HepG2 (cell line): ENCODE measurements at regions not wholly inside any gene's neighbourhood (a gene's known extent, or its start where the extent isn't known, plus 50 kb on each side); places are given as distances from the start of the nearest gene placed in this dataset.

Experiments used
- EZH2 ChIP-seq: conservative IDR thresholded peaks from 2 replicates; pipeline ENCODE4 v1.6.1; 2012; ENCODE audit warnings: mild to moderate bottlenecking, low read depth, low read length, moderate library complexity
- MXI1 ChIP-seq: IDR thresholded peaks from 3 replicates; pipeline ENCODE4 v1.6.1; 2012; ENCODE audit warnings: low read depth, low read length, inconsistent platforms, borderline replicate concordance
- ZNF350 ChIP-seq: sonication (generic); formaldehyde crosslinking; IDR thresholded peaks from 2 replicates; pipeline ENCODE4 v1.4.0; 2020; ENCODE audit warnings: mild to moderate bottlenecking, low read depth, missing genetic modification reagents, borderline replicate concordance
- TF ChIP-seq, protein P1 (sequence below): sonication (generic); formaldehyde crosslinking; IDR thresholded peaks from 2 replicates; pipeline ENCODE4 v1.4.0; 2020; ENCODE audit warnings: missing genetic modification reagents

DNA sequence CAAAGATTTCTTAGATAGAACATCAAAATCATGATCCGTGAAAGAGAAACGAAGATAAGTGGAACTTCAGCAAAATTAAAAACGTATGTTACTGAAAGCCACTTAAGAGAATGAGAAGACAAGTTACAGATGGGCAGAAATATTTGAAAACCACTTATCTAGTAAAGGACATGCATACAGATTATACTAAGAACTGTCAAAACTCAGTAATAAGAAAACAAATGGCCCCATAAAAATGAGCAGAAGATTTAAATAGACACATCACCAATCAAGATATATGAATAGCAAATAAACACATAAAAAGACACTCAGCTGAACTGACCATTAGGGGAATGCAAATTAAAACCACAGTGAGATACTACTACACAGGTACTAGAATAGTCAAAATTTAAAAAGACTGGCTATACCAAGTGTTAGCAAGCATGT lies 343.7 kb downstream of the PTEN start:
- TF ChIP-seq ZNF350 (no peak), EZH2 (no peak), MXI1 (no peak)
- TF ChIP-seq, protein P1, sequence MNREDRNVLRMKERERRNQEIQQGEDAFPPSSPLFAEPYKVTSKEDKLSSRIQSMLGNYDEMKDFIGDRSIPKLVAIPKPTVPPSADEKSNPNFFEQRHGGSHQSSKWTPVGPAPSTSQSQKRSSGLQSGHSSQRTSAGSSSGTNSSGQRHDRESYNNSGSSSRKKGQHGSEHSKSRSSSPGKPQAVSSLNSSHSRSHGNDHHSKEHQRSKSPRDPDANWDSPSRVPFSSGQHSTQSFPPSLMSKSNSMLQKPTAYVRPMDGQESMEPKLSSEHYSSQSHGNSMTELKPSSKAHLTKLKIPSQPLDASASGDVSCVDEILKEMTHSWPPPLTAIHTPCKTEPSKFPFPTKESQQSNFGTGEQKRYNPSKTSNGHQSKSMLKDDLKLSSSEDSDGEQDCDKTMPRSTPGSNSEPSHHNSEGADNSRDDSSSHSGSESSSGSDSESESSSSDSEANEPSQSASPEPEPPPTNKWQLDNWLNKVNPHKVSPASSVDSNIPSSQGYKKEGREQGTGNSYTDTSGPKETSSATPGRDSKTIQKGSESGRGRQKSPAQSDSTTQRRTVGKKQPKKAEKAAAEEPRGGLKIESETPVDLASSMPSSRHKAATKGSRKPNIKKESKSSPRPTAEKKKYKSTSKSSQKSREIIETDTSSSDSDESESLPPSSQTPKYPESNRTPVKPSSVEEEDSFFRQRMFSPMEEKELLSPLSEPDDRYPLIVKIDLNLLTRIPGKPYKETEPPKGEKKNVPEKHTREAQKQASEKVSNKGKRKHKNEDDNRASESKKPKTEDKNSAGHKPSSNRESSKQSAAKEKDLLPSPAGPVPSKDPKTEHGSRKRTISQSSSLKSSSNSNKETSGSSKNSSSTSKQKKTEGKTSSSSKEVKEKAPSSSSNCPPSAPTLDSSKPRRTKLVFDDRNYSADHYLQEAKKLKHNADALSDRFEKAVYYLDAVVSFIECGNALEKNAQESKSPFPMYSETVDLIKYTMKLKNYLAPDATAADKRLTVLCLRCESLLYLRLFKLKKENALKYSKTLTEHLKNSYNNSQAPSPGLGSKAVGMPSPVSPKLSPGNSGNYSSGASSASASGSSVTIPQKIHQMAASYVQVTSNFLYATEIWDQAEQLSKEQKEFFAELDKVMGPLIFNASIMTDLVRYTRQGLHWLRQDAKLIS: no peak
